IMR-90 (cell line): ENCODE measurements at regions not wholly inside any gene's neighbourhood (a gene's known extent, or its start where the extent isn't known, plus 50 kb on each side); places are given as distances from the start of the nearest gene placed in this dataset.

Experiments
- ATAC-seq: fragments of 200-7000 bp; cut with Tn5 transposase; 2 replicates; pipeline ENCODE4 v1.9.1; 2020; ENCODE audit warnings: low read depth, mild to moderate bottlenecking, moderate library complexity
- BruUV-seq: library from RNA; stranded (reverse); fragments of 400-500 nt; replicated peaks from 2 replicates; lab custom pipeline; 2021; lab: Mats Ljungman, UMichigan
- CTCF ChIA-PET: fragments of 300-600 bp; formaldehyde crosslinking; extraction: SDS; loops from one replicate; lab custom pipeline; 2021; ENCODE audit warnings: antibody characterized with exemption; lab: Yijun Ruan, JAX
- POLR2A ChIA-PET: fragments of 300-600 bp; sonication (Branson Sonifier 250); formaldehyde crosslinking; loops from one replicate; lab custom pipeline; 2022; ENCODE audit warnings: antibody characterized with exemption; ENCODE audit not compliant: unreplicated experiment; lab: Charles Lee
- DNase-seq: peaks from one replicate; pipeline ENCODE4 v3.0.0; 2013
- H2AFZ ChIP-seq: replicated peaks from 2 replicates; pipeline ENCODE3; 2013; ENCODE audit warnings: low read length, mild to moderate bottlenecking; ENCODE audit not compliant: poor library complexity
- H2AK5ac ChIP-seq: 2 replicates; pipeline ENCODE4 v1.6.1; 2013; ENCODE audit warnings: low read depth, low read length, inconsistent platforms
- H2AK9ac ChIP-seq: replicated peaks from 2 replicates; pipeline ENCODE3; 2013; ENCODE audit warnings: mild to moderate bottlenecking, low read depth, low read length, moderate library complexity; ENCODE audit not compliant: poor library complexity
- H2BK120ac ChIP-seq: 2 replicates; pipeline ENCODE4 v1.6.1; 2013; ENCODE audit warnings: low read depth, low read length, inconsistent platforms
- H2BK15ac ChIP-seq: 3 replicates; pipeline ENCODE4 v1.6.1; 2013; ENCODE audit warnings: low read depth, low read length, inconsistent platforms
- H2BK20ac ChIP-seq: 2 replicates; pipeline ENCODE4 v1.6.1; 2013; ENCODE audit warnings: low read depth, mild to moderate bottlenecking, inconsistent platforms, low read length, moderate library complexity
- H2BK5ac ChIP-seq: 2 replicates; pipeline ENCODE4 v1.6.1; 2013; ENCODE audit warnings: mild to moderate bottlenecking, low read depth, low read length, inconsistent platforms; ENCODE audit not compliant: poor library complexity, severe bottlenecking
- H3K14ac ChIP-seq: replicated peaks from 2 replicates; pipeline ENCODE4 v1.6.1; 2013; ENCODE audit warnings: low read depth, low read length, inconsistent platforms
- H3K18ac ChIP-seq: 2 replicates; pipeline ENCODE4 v1.6.1; 2013; ENCODE audit warnings: low read depth, low read length, control low read depth
- H3K23ac ChIP-seq: 2 replicates; pipeline ENCODE4 v1.6.1; 2013; ENCODE audit warnings: low read depth, low read length, inconsistent platforms
- H3K27ac ChIP-seq: 2 replicates; pipeline ENCODE4 v1.5.1; 2013; ENCODE audit warnings: mild to moderate bottlenecking, control low read depth, low read length; ENCODE audit not compliant: insufficient read depth
- H3K27me3 ChIP-seq: 2 replicates; pipeline ENCODE4 v1.6.1; 2013; ENCODE audit warnings: low read length; ENCODE audit not compliant: control insufficient read depth, insufficient read depth
- H3K36me3 ChIP-seq: 2 replicates; pipeline ENCODE4 v1.6.1; 2013; ENCODE audit warnings: low read length, mixed read lengths; ENCODE audit not compliant: control insufficient read depth, insufficient read depth
- H3K4ac ChIP-seq: 2 replicates; pipeline ENCODE4 v1.6.1; 2013; ENCODE audit warnings: low read depth, low read length, inconsistent platforms
- H3K4me1 ChIP-seq: 2 replicates; pipeline ENCODE4 v1.6.1; 2013; ENCODE audit warnings: low read length, mixed read lengths; ENCODE audit not compliant: control insufficient read depth, insufficient read depth
- H3K4me2 ChIP-seq: 2 replicates; pipeline ENCODE4 v1.6.1; 2013; ENCODE audit warnings: low read depth, mild to moderate bottlenecking, control low read depth, low read length, moderate library complexity
- H3K4me3 ChIP-seq: 2 replicates; pipeline ENCODE4 v1.5.1; 2013; ENCODE audit warnings: low read depth, mild to moderate bottlenecking, control low read depth, low read length, moderate library complexity; ENCODE audit not compliant: insufficient read depth
- H3K56ac ChIP-seq: 2 replicates; pipeline ENCODE4 v1.6.1; 2013; ENCODE audit warnings: low read length, inconsistent platforms; ENCODE audit not compliant: insufficient read depth; ENCODE audit errors: extremely low read depth
- H3K79me1 ChIP-seq, 2 experiments: 2 replicates each; pipeline ENCODE4 v1.6.1; 2013; ENCODE audit warnings: low read length in 2 of 2, inconsistent platforms in 1 of 2, low read depth in 1 of 2
- H3K9ac ChIP-seq: 2 replicates; pipeline ENCODE4 v1.6.1; 2013; ENCODE audit warnings: low read depth, low read length, control low read depth
- H3K9me1 ChIP-seq: 2 replicates; pipeline ENCODE4 v1.6.1; 2013; ENCODE audit warnings: low read length, inconsistent platforms; ENCODE audit not compliant: insufficient read depth
- H3K9me3 ChIP-seq: 2 replicates; pipeline ENCODE4 v1.6.1; 2013; ENCODE audit warnings: low read length; ENCODE audit not compliant: control insufficient read depth, insufficient read depth
- H4K20me1 ChIP-seq: 2 replicates; pipeline ENCODE4 v1.6.1; 2013; ENCODE audit warnings: low read length, inconsistent platforms; ENCODE audit not compliant: insufficient read depth
- H4K5ac ChIP-seq: 2 replicates; pipeline ENCODE4 v1.6.1; 2013; ENCODE audit warnings: mild to moderate bottlenecking, low read depth, low read length, control low read depth
- H4K8ac ChIP-seq, 2 experiments: 2 replicates each; pipeline ENCODE4 v1.6.1; 2013; ENCODE audit warnings: low read depth in 2 of 2, low read length in 2 of 2, control low read depth in 1 of 2, inconsistent platforms in 1 of 2
- H4K91ac ChIP-seq: 2 replicates; pipeline ENCODE4 v1.6.1; 2013; ENCODE audit warnings: low read depth, low read length, inconsistent platforms; ENCODE audit not compliant: insufficient read depth
- BHLHE40 ChIP-seq: fragments of 150-350 bp; IDR thresholded peaks from 2 replicates; pipeline ENCODE4 v1.6.1; 2016; ENCODE audit warnings: mild to moderate bottlenecking, low read depth, low read length
- MAZ ChIP-seq: IDR thresholded peaks from 2 replicates; pipeline ENCODE4 v1.6.1; 2012; ENCODE audit warnings: low read depth, mild to moderate bottlenecking, low read length, improper control_type of control experiment, moderate library complexity, borderline replicate concordance
- SMC3 ChIP-seq: fragments of 150-350 bp; IDR thresholded peaks from 2 replicates; pipeline ENCODE4 v1.6.1; 2016; ENCODE audit warnings: low read depth, mild to moderate bottlenecking, antibody characterized with exemption, low read length, moderate library complexity
- USF2 ChIP-seq: fragments of 150-350 bp; IDR thresholded peaks from 2 replicates; pipeline ENCODE4 v1.6.1; 2017; ENCODE audit warnings: mild to moderate bottlenecking, antibody characterized with exemption, low read length, low read depth
- WGBS, 2 experiments: methylation state at CpG; one replicate each; pipeline versions ENCODE4 v1.1.5 to v1.1.7; 2013; ENCODE audit warnings: missing lambda C conversion rate in 2 of 2; ENCODE audit not compliant: insufficient read length in 1 of 2; ENCODE audit errors: extremely low coverage in 2 of 2; 5-methylcytosine and 5-hydroxymethylcytosine counted together
- dilution Hi-C: fragments of 300-500 bp; cut with HindIII; formaldehyde crosslinking; loops from one replicate; pipeline ENCODE4 v1.14.3; 2018; ENCODE audit warnings: low sequenced_read_pairs; ENCODE audit not compliant: unreplicated experiment
- in situ Hi-C: fragments of 300-500 bp; cut with MboI; formaldehyde crosslinking; loops from 3 replicates; pipeline ENCODE4 v1.14.3; 2019; ENCODE audit warnings: low sequenced_read_pairs, inconsistent platforms, mixed read lengths
- intact Hi-C: fragments of 100-400 bp; cut with micrococcal nuclease; formaldehyde crosslinking; loops from 2 replicates; pipeline ENCODE4 v1.10.0; 2022

- dilution Hi-C loops, result no loop called here
- BruUV-seq, result no TSS peak
- DNase-seq, result no peak
Observed at GRCh38 chr3:174436367-174436766, 422.8 kb upstream of the NAALADL2 start.

More at GRCh38 chr3:174436367-174436766, 422.8 kb upstream of the NAALADL2 start:
- Histone ChIP-seq H3K9me3 (peaks cover 3% of the 10 kb centered on the region; the same call in 1 of the 2 replicates), H2AK9ac (no peak overlapping the region), H3K27me3 (no peaks in the 10 kb centered on the region), H2BK5ac (peak overlapping the region; percentile 45), H3K4me3 (no peak overlapping the region), H2BK15ac (peak overlapping the region; percentile 27; the same call in 1 of the 3 replicates), H3K27ac (no peak overlapping the region), H3K4me1 (peaks cover 2% of the 10 kb centered on the region; the same call in 1 of the 2 replicates), H2BK20ac (peak overlapping the region; percentile 62; the same call in 1 of the 2 replicates), H4K5ac (0 out of 2 replicates have a peak overlapping the region, but pooled peaks have one; percentile 36), H3K9ac (no peak overlapping the region), H3K18ac (peak overlapping the region; percentile 83; the same call in 1 of the 2 replicates), H2BK120ac (peak overlapping the region; percentile 3), H3K9me1 (no peaks in the 10 kb centered on the region), H3K4me2 (no peak overlapping the region), H2AK5ac (no peak overlapping the region), H2AFZ (no peak overlapping the region), H3K14ac (no peak overlapping the region), H3K23ac (no peak overlapping the region), H3K79me1 (no peaks in the 10 kb centered on the region), H4K91ac (peak overlapping the region; percentile 26; the same call in 1 of the 2 replicates), H4K20me1 (no peaks in the 10 kb centered on the region), H3K36me3 (no peaks in the 10 kb centered on the region), H3K56ac (no peak overlapping the region), H3K4ac (peak overlapping the region; percentile 48), H4K8ac (peak overlapping the region in 1 of 2 experiments; percentile 63; a peak in 1 of 4 replicates)
- WGBS, 2 experiments, result 50% methylated on average over 1 of the region's 1 CpG; no CpG with 5 or more reads in 1 of the 2 experiments
- in situ Hi-C loops (no loop called here), intact Hi-C loops (no loop called here)
- POLR2A ChIA-PET, result no interaction called here
- CTCF ChIA-PET, result no interaction called here
- no peak for TF ChIP-seq SMC3
- TF ChIP-seq BHLHE40, result no peak
- TF ChIP-seq MAZ, result no peak
- no peak for TF ChIP-seq USF2
- no peak for ATAC-seq
